ENCODE measurements at regions not wholly inside any gene's neighbourhood (a gene's known extent, or its start where the extent isn't known, plus 50 kb on each side); places are given as distances from the start of the nearest gene placed in this dataset.

- TF ChIP-seq CTCF (conservative IDR thresholded peaks at IDR 0.05; ENCODE audit: low read depth, low read length) (no peak), EZH2 (IDR thresholded peaks at IDR 0.05; ENCODE audit: borderline replicate concordance, low read depth, low read length, poor library complexity, severe bottlenecking) (no peak)
These were observed 433.7 kb upstream of the NAALADL2 start for GRCh38 chr3:174425422-174425821.

All from A673 (cell line).